ENCODE measurements at regions not wholly inside any gene's neighbourhood (a gene's known extent, or its start where the extent isn't known, plus 50 kb on each side); places are given as distances from the start of the nearest gene placed in this dataset.

GRCh38 chr1:42033629-42034028, 114.9 kb upstream of the HIVEP3 start:
- DNase-seq = no peak

- DNase-seq = no peak
Observed at GRCh38 chr1:42017730-42018129, 99.0 kb upstream of the HIVEP3 start.

- DNase-seq = no peak
Observed at GRCh38 chr1:42017259-42017658, 98.5 kb upstream of the HIVEP3 start.

GRCh38 chr1:42014823-42015222, 96.1 kb upstream of the HIVEP3 start:
- DNase-seq = no peak

- no peak for DNase-seq
Observed at GRCh38 chr1:42013881-42014470, 95.3 kb upstream of the HIVEP3 start.

- DNase-seq = no peak
Observed at GRCh38 chr1:42012852-42013251, 94.1 kb upstream of the HIVEP3 start.

- DNase-seq = no peak
Observed at GRCh38 chr1:42010381-42010780, 91.7 kb upstream of the HIVEP3 start.

GRCh38 chr1:42008264-42008663, 89.5 kb upstream of the HIVEP3 start:
- DNase-seq = no peak

GRCh38 chr1:42006836-42007235, 88.1 kb upstream of the HIVEP3 start:
- no peak for DNase-seq

- no peak for DNase-seq
Observed at GRCh38 chr1:42006093-42006492, 87.4 kb upstream of the HIVEP3 start.

GRCh38 chr1:42005530-42005929, 86.8 kb upstream of the HIVEP3 start:
- DNase-seq = no peak

- DNase-seq = no peak
Observed at GRCh38 chr1:42004860-42005259, 86.1 kb upstream of the HIVEP3 start.

GRCh38 chr1:42004322-42004721, 85.6 kb upstream of the HIVEP3 start:
- DNase-seq = no peak

GRCh38 chr1:42003433-42003832, 84.7 kb upstream of the HIVEP3 start:
- no peak for DNase-seq

- no peak for DNase-seq
Observed at GRCh38 chr1:42002220-42002619, 83.5 kb upstream of the HIVEP3 start.

GRCh38 chr1:42000766-42001165, 82.0 kb upstream of the HIVEP3 start:
- no peak for DNase-seq

- DNase-seq = no peak
Observed at GRCh38 chr1:41999884-42000283, 81.2 kb upstream of the HIVEP3 start.

- DNase-seq = no peak
Observed at GRCh38 chr1:41998250-41998649, 79.5 kb upstream of the HIVEP3 start.

GRCh38 chr1:41997153-41997552, 78.4 kb upstream of the HIVEP3 start:
- DNase-seq = no peak

- no peak for DNase-seq
Observed at GRCh38 chr1:41995441-41996130, 76.9 kb upstream of the HIVEP3 start.

GRCh38 chr1:41994195-41994894, 75.6 kb upstream of the HIVEP3 start:
- no peak for DNase-seq

GRCh38 chr1:41983451-41983850, 64.7 kb upstream of the HIVEP3 start:
- no peak for DNase-seq

- no peak for DNase-seq
Observed at GRCh38 chr1:41981796-41982195, 63.1 kb upstream of the HIVEP3 start.

All from stimulated activated CD4-positive, alpha-beta T cell treated with anti-CD3 and anti-CD28 coated beads, Interleukin-12 subunit alpha, Interleukin-12 subunit beta, amount 100 ng/mL, for 4 hours (primary cell).